HEK293 (cell line): ENCODE measurements at regions not wholly inside any gene's neighbourhood (a gene's known extent, or its start where the extent isn't known, plus 50 kb on each side); places are given as distances from the start of the nearest gene placed in this dataset.

Experiments used
- CTCF ChIP-seq: fragments of 450-650 bp; formaldehyde crosslinking; IDR thresholded peaks from 2 replicates; pipeline ENCODE4 v1.5.1; 2016; ENCODE audit warnings: missing biosample characterization, missing genetic modification characterization
- MYNN ChIP-seq: fragments of 450-650 bp; formaldehyde crosslinking; IDR thresholded peaks from 2 replicates; pipeline ENCODE4 v1.5.1; 2016; ENCODE audit warnings: missing biosample characterization, missing genetic modification characterization, borderline replicate concordance
- PATZ1 ChIP-seq: fragments of 450-650 bp; formaldehyde crosslinking; IDR thresholded peaks from 2 replicates; pipeline ENCODE4 v1.5.1; 2016; ENCODE audit warnings: missing biosample characterization, missing genetic modification characterization
- PBX3 ChIP-seq: sonication (generic); formaldehyde crosslinking; IDR thresholded peaks from 2 replicates; pipeline ENCODE4 v1.8.1; 2022; ENCODE audit warnings: mild to moderate bottlenecking, moderate library complexity, missing genetic modification reagents
- YY1 ChIP-seq: fragments of 450-650 bp; formaldehyde crosslinking; IDR thresholded peaks from 2 replicates; pipeline ENCODE4 v1.5.1; 2018; ENCODE audit warnings: missing biosample characterization, missing genetic modification characterization
- ZBTB44 ChIP-seq: fragments of 450-650 bp; IDR thresholded peaks from 2 replicates; pipeline ENCODE4 v1.5.1; 2018; ENCODE audit warnings: missing biosample characterization, mild to moderate bottlenecking, missing genetic modification characterization
- ZNF146 ChIP-seq: fragments of 450-650 bp; formaldehyde crosslinking; IDR thresholded peaks from 2 replicates; pipeline ENCODE4 v1.5.1; 2016; ENCODE audit warnings: missing biosample characterization, missing genetic modification characterization
- ZNF223 ChIP-seq: fragments of 450-650 bp; formaldehyde crosslinking; IDR thresholded peaks from 2 replicates; pipeline ENCODE4 v1.5.1; 2016; ENCODE audit warnings: missing biosample characterization, missing genetic modification characterization
- ZNF311 ChIP-seq: fragments of 450-650 bp; formaldehyde crosslinking; IDR thresholded peaks from 2 replicates; pipeline ENCODE4 v1.5.1; 2017; ENCODE audit warnings: missing biosample characterization, missing genetic modification characterization, borderline replicate concordance
- ZNF514 ChIP-seq: fragments of 450-650 bp; formaldehyde crosslinking; IDR thresholded peaks from 2 replicates; pipeline ENCODE4 v1.5.1; 2016; ENCODE audit warnings: missing biosample characterization, missing genetic modification characterization
- ZNF555 ChIP-seq: fragments of 450-650 bp; formaldehyde crosslinking; conservative IDR thresholded peaks from 2 replicates; pipeline ENCODE4 v1.5.1; 2017; ENCODE audit warnings: missing biosample characterization, mild to moderate bottlenecking, missing genetic modification characterization, inconsistent platforms
- ZNF707 ChIP-seq: fragments of 450-650 bp; formaldehyde crosslinking; IDR thresholded peaks from 2 replicates; pipeline ENCODE4 v1.5.1; 2016; ENCODE audit warnings: missing biosample characterization, missing genetic modification characterization
- TF ChIP-seq, protein P1 (sequence below): fragments of 450-650 bp; IDR thresholded peaks from 2 replicates; pipeline ENCODE4 v1.5.1; 2018; ENCODE audit warnings: missing biosample characterization, missing genetic modification characterization

DNA sequence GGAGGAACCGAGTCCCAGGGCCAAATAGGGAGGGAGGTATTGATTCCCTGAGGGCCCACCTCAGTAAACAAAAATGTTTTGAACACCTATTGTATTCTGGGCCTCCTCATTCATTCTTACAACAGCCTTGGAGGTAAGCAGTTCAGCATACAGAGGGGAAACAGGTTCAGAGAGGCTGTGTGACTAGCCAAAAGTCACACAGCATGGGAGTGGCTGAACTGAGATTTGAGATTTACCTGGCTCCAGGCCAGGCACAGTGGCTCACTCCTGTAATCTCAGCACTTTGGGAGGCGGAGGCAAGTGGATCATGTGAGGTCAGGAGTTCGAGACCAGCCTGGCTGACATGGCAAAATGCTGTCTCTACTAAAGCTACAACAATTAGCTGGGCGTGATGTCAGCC lies 107.2 kb downstream of the TMEM130 start:
- no peak for TF ChIP-seq ZNF555 (tag by site-specific recombination)
- no peak for TF ChIP-seq PATZ1
- TF ChIP-seq CTCF (tag by site-specific recombination): no peak
- TF ChIP-seq ZNF311: no peak
- TF ChIP-seq ZNF707 (tag by site-specific recombination): no peak
- TF ChIP-seq ZNF223 (tag by site-specific recombination): no peak
- TF ChIP-seq PBX3 (CRISPR knock-in tag): no peak
- no peak for TF ChIP-seq YY1 (tag by site-specific recombination)
- TF ChIP-seq, protein P1, sequence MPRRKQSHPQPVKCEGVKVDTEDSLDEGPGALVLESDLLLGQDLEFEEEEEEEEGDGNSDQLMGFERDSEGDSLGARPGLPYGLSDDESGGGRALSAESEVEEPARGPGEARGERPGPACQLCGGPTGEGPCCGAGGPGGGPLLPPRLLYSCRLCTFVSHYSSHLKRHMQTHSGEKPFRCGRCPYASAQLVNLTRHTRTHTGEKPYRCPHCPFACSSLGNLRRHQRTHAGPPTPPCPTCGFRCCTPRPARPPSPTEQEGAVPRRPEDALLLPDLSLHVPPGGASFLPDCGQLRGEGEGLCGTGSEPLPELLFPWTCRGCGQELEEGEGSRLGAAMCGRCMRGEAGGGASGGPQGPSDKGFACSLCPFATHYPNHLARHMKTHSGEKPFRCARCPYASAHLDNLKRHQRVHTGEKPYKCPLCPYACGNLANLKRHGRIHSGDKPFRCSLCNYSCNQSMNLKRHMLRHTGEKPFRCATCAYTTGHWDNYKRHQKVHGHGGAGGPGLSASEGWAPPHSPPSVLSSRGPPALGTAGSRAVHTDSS (tag by site-specific recombination): no peak
- no peak for TF ChIP-seq ZNF146 (tag by site-specific recombination)
- TF ChIP-seq ZNF514 (tag by site-specific recombination): no peak
- no peak for TF ChIP-seq ZBTB44
- TF ChIP-seq MYNN (tag by site-specific recombination): no peak
